ENCODE measurements at regions not wholly inside any gene's neighbourhood (a gene's known extent, or its start where the extent isn't known, plus 50 kb on each side); places are given as distances from the start of the nearest gene placed in this dataset.

DNA sequence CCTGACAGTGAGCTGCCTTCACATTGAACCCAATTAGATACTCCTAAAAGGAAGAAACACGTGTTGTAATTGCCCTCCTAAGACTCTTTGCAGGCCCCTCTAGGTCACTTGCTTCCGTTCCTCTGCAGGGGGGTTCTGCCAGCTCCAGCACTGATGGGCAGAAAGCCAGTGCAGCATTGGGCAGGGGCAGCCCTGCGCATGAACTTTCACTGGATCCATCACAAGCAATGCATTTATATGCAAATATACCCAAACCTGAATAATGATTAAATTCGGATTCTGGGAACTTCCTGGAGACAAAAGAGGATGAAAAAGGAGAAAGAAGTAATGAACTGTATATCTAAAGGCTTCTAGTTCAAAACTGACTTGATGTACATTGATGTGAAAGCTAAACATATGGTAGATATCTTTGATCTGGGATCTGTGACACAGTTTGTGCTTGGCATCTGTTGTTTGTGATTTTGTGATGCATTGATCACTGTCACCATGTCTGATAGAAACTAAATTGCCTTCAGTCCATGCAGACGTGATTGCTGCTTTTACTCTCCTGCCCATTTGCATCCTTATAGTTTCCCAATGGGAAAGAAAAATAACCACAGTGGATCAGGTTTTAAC is 313.4 kb downstream of the DEPDC1B start:
- no peak overlapping the region for H3K9ac ChIP-seq (ENCODE audit: insufficient read depth in 1 of 2, low read length in 2 of 2)
- WGBS, 2 donors = 67 to 79% methylated on average over 5 of the region's 5 CpGs
- no peak overlapping the region for H3K27ac ChIP-seq (ENCODE audit: low read depth in 1 of 2, low read length in 1 of 2)
- ATAC-seq (ENCODE audit: insufficient read depth, low FRiP score) = no peak
- H3K9me3 ChIP-seq (ENCODE audit: control insufficient read depth in 4 of 4, insufficient read depth in 3 of 4, low read length in 3 of 4) = no peaks in the 10 kb centered on the region
- H3K4me3 ChIP-seq = no peak overlapping the region
- no peaks in the 10 kb centered on the region for H3K36me3 ChIP-seq (ENCODE audit: control insufficient read depth in 4 of 4, insufficient read depth in 4 of 4, low read length in 4 of 4)
- H3K4me1 ChIP-seq (ENCODE audit: control insufficient read depth in 5 of 5, insufficient read depth in 5 of 5, low read length in 5 of 5) = no peaks in the 10 kb centered on the region
- no peak for DNase-seq
- TF ChIP-seq, protein P1, sequence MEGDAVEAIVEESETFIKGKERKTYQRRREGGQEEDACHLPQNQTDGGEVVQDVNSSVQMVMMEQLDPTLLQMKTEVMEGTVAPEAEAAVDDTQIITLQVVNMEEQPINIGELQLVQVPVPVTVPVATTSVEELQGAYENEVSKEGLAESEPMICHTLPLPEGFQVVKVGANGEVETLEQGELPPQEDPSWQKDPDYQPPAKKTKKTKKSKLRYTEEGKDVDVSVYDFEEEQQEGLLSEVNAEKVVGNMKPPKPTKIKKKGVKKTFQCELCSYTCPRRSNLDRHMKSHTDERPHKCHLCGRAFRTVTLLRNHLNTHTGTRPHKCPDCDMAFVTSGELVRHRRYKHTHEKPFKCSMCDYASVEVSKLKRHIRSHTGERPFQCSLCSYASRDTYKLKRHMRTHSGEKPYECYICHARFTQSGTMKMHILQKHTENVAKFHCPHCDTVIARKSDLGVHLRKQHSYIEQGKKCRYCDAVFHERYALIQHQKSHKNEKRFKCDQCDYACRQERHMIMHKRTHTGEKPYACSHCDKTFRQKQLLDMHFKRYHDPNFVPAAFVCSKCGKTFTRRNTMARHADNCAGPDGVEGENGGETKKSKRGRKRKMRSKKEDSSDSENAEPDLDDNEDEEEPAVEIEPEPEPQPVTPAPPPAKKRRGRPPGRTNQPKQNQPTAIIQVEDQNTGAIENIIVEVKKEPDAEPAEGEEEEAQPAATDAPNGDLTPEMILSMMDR (IDR thresholded peaks at IDR 0.05; ENCODE audit: control extremely low read depth, extremely low read depth) = no peak
- H3K27me3 ChIP-seq (ENCODE audit: control insufficient read depth in 3 of 3, insufficient read depth in 3 of 3, low read length in 2 of 3) = no peaks in the 10 kb centered on the region

DNA sequence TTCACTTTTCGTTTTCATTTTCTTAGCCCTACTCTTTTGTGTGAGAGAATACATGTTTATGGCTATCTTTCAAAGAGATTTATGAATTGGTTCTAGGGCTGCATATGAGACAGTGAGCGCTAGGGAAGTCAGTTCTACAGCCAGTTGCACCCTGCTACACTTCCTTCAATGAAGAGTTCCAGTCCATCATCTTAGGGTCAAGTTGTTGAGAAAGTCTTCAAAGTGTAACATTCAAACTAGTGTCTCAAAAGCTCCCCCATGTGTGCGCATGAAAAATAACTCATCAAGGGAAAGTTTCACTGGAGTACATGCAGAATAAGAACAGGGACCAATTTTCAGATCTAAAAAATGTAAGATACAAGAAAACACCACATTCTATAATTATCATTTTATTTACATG is 317.2 kb downstream of the DEPDC1B start:
- Histone ChIP-seq H3K27me3 (ENCODE audit: control insufficient read depth in 3 of 3, insufficient read depth in 3 of 3, low read length in 2 of 3) (no peaks in the 10 kb centered on the region), H3K4me1 (ENCODE audit: control insufficient read depth in 5 of 5, insufficient read depth in 5 of 5, low read length in 5 of 5) (no peaks in the 10 kb centered on the region), H3K27ac (ENCODE audit: low read depth in 1 of 2, low read length in 1 of 2) (no peak overlapping the region), H3K4me3 (no peak overlapping the region), H3K9me3 (ENCODE audit: control insufficient read depth in 4 of 4, insufficient read depth in 3 of 4, low read length in 3 of 4) (no peaks in the 10 kb centered on the region), H3K9ac (ENCODE audit: insufficient read depth in 1 of 2, low read length in 2 of 2) (no peak overlapping the region), H3K36me3 (ENCODE audit: control insufficient read depth in 4 of 4, insufficient read depth in 4 of 4, low read length in 4 of 4) (no peaks in the 10 kb centered on the region)
- TF ChIP-seq, protein P1 (IDR thresholded peaks at IDR 0.05; ENCODE audit: control extremely low read depth, extremely low read depth) = no peak
- ATAC-seq (ENCODE audit: insufficient read depth, low FRiP score) (no peak), DNase-seq (peak in 2 of 3 donors; percentile 33 to 66)
- 50 to 59% methylated on average over 3 of the region's 3 CpGs for WGBS, 2 donors

DNA sequence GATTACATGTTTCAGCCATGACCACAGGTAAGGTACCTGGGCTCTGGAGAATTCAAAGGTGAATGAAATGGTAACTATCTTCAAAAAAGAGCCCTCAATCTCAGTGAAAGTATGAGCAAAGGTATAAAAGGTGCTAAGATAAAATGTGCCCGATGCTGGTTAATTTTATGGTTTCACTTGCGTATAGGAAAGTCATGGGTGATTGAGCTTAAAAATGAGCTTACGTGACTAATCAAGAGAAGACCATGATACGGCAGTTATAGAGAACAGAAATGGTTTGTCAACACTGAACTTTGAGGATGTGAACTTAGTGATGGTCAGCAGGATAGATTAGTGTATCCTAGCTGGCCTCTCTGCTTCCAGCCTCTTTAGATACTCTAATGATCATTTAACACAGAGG is 320.1 kb downstream of the DEPDC1B start:
- Histone ChIP-seq H3K27me3 (ENCODE audit: control insufficient read depth in 3 of 3, insufficient read depth in 3 of 3, low read length in 2 of 3) (no peaks in the 10 kb centered on the region), H3K9me3 (ENCODE audit: control insufficient read depth in 4 of 4, insufficient read depth in 3 of 4, low read length in 3 of 4) (no peaks in the 10 kb centered on the region), H3K4me3 (no peak overlapping the region), H3K4me1 (ENCODE audit: control insufficient read depth in 5 of 5, insufficient read depth in 5 of 5, low read length in 5 of 5) (no peaks in the 10 kb centered on the region), H3K27ac (ENCODE audit: low read depth in 1 of 2, low read length in 1 of 2) (no peak overlapping the region), H3K36me3 (ENCODE audit: control insufficient read depth in 4 of 4, insufficient read depth in 4 of 4, low read length in 4 of 4) (no peaks in the 10 kb centered on the region), H3K9ac (ENCODE audit: insufficient read depth in 1 of 2, low read length in 2 of 2) (no peak overlapping the region)
- TF ChIP-seq, protein P1 (IDR thresholded peaks at IDR 0.05; ENCODE audit: control extremely low read depth, extremely low read depth) = no peak
- 95 to 97% methylated on average over 4 of the region's 4 CpGs for WGBS, 2 donors
- DNase-seq (no peak), ATAC-seq (ENCODE audit: insufficient read depth, low FRiP score) (no peak)

DNA sequence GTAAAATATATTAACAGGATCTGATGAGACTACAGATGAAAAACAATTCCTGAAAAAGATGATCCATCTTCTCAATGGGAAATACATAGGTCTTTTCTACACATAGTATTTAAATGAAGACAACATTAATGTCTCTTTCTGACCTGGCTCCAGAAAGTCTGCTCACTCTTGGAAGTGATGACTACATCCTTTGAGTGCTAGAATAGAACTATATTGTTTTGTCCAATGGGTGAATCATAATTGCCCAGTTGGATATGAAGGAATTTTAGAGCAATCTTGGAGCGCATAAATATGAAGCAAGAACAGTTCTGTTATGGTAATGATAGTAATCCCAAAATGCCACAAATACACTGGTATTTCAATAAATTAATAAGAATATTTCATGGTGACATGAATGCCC is 322.1 kb downstream of the DEPDC1B start:
- Histone ChIP-seq H3K27me3 (ENCODE audit: control insufficient read depth in 3 of 3, insufficient read depth in 3 of 3, low read length in 2 of 3) (no peaks in the 10 kb centered on the region), H3K4me1 (ENCODE audit: control insufficient read depth in 5 of 5, insufficient read depth in 5 of 5, low read length in 5 of 5) (no peaks in the 10 kb centered on the region), H3K9me3 (ENCODE audit: control insufficient read depth in 4 of 4, insufficient read depth in 3 of 4, low read length in 3 of 4) (no peaks in the 10 kb centered on the region), H3K36me3 (ENCODE audit: control insufficient read depth in 4 of 4, insufficient read depth in 4 of 4, low read length in 4 of 4) (no peaks in the 10 kb centered on the region), H3K4me3 (no peak overlapping the region), H3K9ac (ENCODE audit: insufficient read depth in 1 of 2, low read length in 2 of 2) (no peak overlapping the region), H3K27ac (ENCODE audit: low read depth in 1 of 2, low read length in 1 of 2) (no peak overlapping the region)
- ATAC-seq (ENCODE audit: insufficient read depth, low FRiP score) = no peak
- 93 to 95% methylated on average over 1 of the region's 1 CpG for whole genome bisulfite sequencing, 2 donors
- no peak for DNase-seq
- TF ChIP-seq, protein P1 (IDR thresholded peaks at IDR 0.05; ENCODE audit: control extremely low read depth, extremely low read depth) = no peak

Data from lung (tissue), 11 donors.